H9 (cell line): ENCODE measurements at regions not wholly inside any gene's neighbourhood (a gene's known extent, or its start where the extent isn't known, plus 50 kb on each side); places are given as distances from the start of the nearest gene placed in this dataset.

Source experiments
- DNase-seq: peaks from one replicate; pipeline ENCODE4 v3.0.0-alpha.2; 2017
- H2AFZ ChIP-seq: one replicate; pipeline ENCODE4 v1.6.1; 2013; ENCODE audit warnings: mild to moderate bottlenecking, low read length, control low read depth, moderate library complexity
- H2AK5ac ChIP-seq: 2 replicates; pipeline ENCODE4 v1.6.1; 2013; ENCODE audit warnings: low read length, control low read depth, mixed read lengths; ENCODE audit not compliant: insufficient read length
- H2BK120ac ChIP-seq: one replicate; pipeline ENCODE4 v1.6.1; 2013; ENCODE audit warnings: low read depth, mild to moderate bottlenecking, low read length, control low read depth, inconsistent platforms; ENCODE audit not compliant: poor library complexity, severe bottlenecking
- H2BK12ac ChIP-seq: 2 replicates; pipeline ENCODE4 v1.6.1; 2013; ENCODE audit warnings: low read length, control low read depth, mixed read lengths, low read depth; ENCODE audit not compliant: insufficient read length
- H2BK15ac ChIP-seq: 2 replicates; pipeline ENCODE4 v1.6.1; 2013; ENCODE audit warnings: low read depth, low read length, control low read depth
- H2BK20ac ChIP-seq: one replicate; pipeline ENCODE4 v1.6.1; 2013; ENCODE audit warnings: low read depth, mild to moderate bottlenecking, low read length, control low read depth, inconsistent platforms; ENCODE audit not compliant: poor library complexity, severe bottlenecking
- H2BK5ac ChIP-seq: 2 replicates; pipeline ENCODE4 v1.6.1; 2013; ENCODE audit warnings: low read length, control low read depth, mixed read lengths; ENCODE audit not compliant: insufficient read length
- H3K14ac ChIP-seq: 2 replicates; pipeline ENCODE4 v1.6.1; 2013; ENCODE audit warnings: low read length, control low read depth; ENCODE audit not compliant: insufficient read depth
- H3K18ac ChIP-seq: 2 replicates; pipeline ENCODE4 v1.6.1; 2013; ENCODE audit warnings: low read depth, mild to moderate bottlenecking, mixed read lengths, low read length, control low read depth; ENCODE audit not compliant: insufficient read length
- H3K23ac ChIP-seq: 2 replicates; pipeline ENCODE4 v1.6.1; 2013; ENCODE audit warnings: low read length, control low read depth, mixed read lengths, low read depth; ENCODE audit not compliant: insufficient read length
- H3K23me2 ChIP-seq: 2 replicates; pipeline ENCODE4 v1.6.1; 2013; ENCODE audit warnings: low read depth, mild to moderate bottlenecking, mixed read lengths, low read length, control low read depth; ENCODE audit not compliant: insufficient read length, poor library complexity, severe bottlenecking
- H3K27ac ChIP-seq: 2 replicates; pipeline ENCODE4 v1.5.1; 2013; ENCODE audit warnings: low read length, control low read depth, mixed read lengths, low read depth; ENCODE audit not compliant: insufficient read length
- H3K27me3 ChIP-seq: 2 replicates; pipeline ENCODE4 v1.6.1; 2013; ENCODE audit warnings: low read length, control low read depth, inconsistent platforms; ENCODE audit not compliant: insufficient read depth
- H3K4ac ChIP-seq: 2 replicates; pipeline ENCODE4 v1.6.1; 2013; ENCODE audit warnings: low read depth, mild to moderate bottlenecking, control low read depth, inconsistent platforms, low read length, moderate library complexity
- H3K4me1 ChIP-seq: 2 replicates; pipeline ENCODE4 v1.6.1; 2013; ENCODE audit warnings: low read length, control low read depth, inconsistent platforms; ENCODE audit not compliant: insufficient read depth
- H3K4me2 ChIP-seq: 2 replicates; pipeline ENCODE4 v1.6.1; 2013; ENCODE audit warnings: low read length, control low read depth, mixed read lengths; ENCODE audit not compliant: insufficient read length, insufficient read depth
- H3K56ac ChIP-seq: 2 replicates; pipeline ENCODE4 v1.6.1; 2013; ENCODE audit warnings: low read depth, mild to moderate bottlenecking, mixed read lengths, low read length, control low read depth; ENCODE audit not compliant: insufficient read length
- H3K79me1 ChIP-seq: 2 replicates; pipeline ENCODE4 v1.6.1; 2013; ENCODE audit warnings: low read depth, mild to moderate bottlenecking, moderate library complexity, low read length, control low read depth, inconsistent platforms; ENCODE audit not compliant: insufficient read depth, poor library complexity, severe bottlenecking
- H3K79me2 ChIP-seq: 2 replicates; pipeline ENCODE4 v1.6.1; 2013; ENCODE audit warnings: low read length, control low read depth, inconsistent platforms; ENCODE audit not compliant: insufficient read depth
- H3K9ac ChIP-seq: 2 replicates; pipeline ENCODE4 v1.6.1; 2013; ENCODE audit warnings: low read length, control low read depth, mixed read lengths; ENCODE audit not compliant: insufficient read length; ENCODE audit errors: extremely low read depth
- H3K9me3 ChIP-seq: one replicate; pipeline ENCODE4 v1.6.1; 2013; ENCODE audit warnings: low read depth, low read length, inconsistent platforms; ENCODE audit not compliant: control insufficient read depth
- H3T11ph ChIP-seq: one replicate; pipeline ENCODE4 v1.6.1; 2013; ENCODE audit warnings: mild to moderate bottlenecking, low read length, control low read depth, inconsistent platforms
- H4K20me1 ChIP-seq: one replicate; pipeline ENCODE4 v1.6.1; 2013; ENCODE audit not compliant: control insufficient read depth, insufficient read length, insufficient read depth
- H4K5ac ChIP-seq: 2 replicates; pipeline ENCODE4 v1.6.1; 2013; ENCODE audit warnings: low read depth, mild to moderate bottlenecking, mixed read lengths, low read length, control low read depth; ENCODE audit not compliant: insufficient read length
- H4K8ac ChIP-seq: replicated peaks from 2 replicates; pipeline ENCODE4 v1.6.1; 2013; ENCODE audit warnings: low read length, control low read depth, mixed read lengths, low read depth; ENCODE audit not compliant: insufficient read length
- H4K91ac ChIP-seq: 2 replicates; pipeline ENCODE4 v1.6.1; 2013; ENCODE audit warnings: low read depth, mild to moderate bottlenecking, moderate library complexity, mixed read lengths, low read length, control low read depth; ENCODE audit not compliant: insufficient read length
- H3K27ac Mint-ChIP-seq, 3 experiments: 2 replicates in 2 of 3; 3 replicates in 1 of 3; pipeline ENCODE4 v1.8.0; 2020 to 2021; ENCODE audit warnings: mixed read lengths in 3 of 3, mild to moderate bottlenecking in 1 of 3, moderate library complexity in 1 of 3
- H3K27me3 Mint-ChIP-seq: 2 replicates; pipeline ENCODE4 v1.8.0; 2021; ENCODE audit warnings: low read depth, mild to moderate bottlenecking, moderate library complexity, mixed read lengths
- H3K36me3 Mint-ChIP-seq, 3 experiments: 2 replicates in 2 of 3; 3 replicates in 1 of 3; pipeline ENCODE4 v1.8.0; 2020 to 2021; ENCODE audit warnings: low read depth in 3 of 3, mixed read lengths in 3 of 3; ENCODE audit not compliant: insufficient read depth in 1 of 3
- H3K4me1 Mint-ChIP-seq, 2 experiments: 2 replicates each; pipeline ENCODE4 v1.8.0; 2020; ENCODE audit warnings: mixed read lengths in 2 of 2
- H3K4me3 Mint-ChIP-seq, 2 experiments: 2 replicates in 1 of 2; 3 replicates in 1 of 2; pipeline ENCODE4 v1.8.0; 2020 to 2021; ENCODE audit warnings: mild to moderate bottlenecking in 2 of 2, mixed read lengths in 2 of 2, moderate library complexity in 1 of 2
- H3K9me3 Mint-ChIP-seq, 2 experiments: 2 replicates in 1 of 2; 3 replicates in 1 of 2; pipeline ENCODE4 v1.8.0; 2020; ENCODE audit warnings: mild to moderate bottlenecking in 2 of 2, mixed read lengths in 2 of 2, moderate library complexity in 1 of 2
- WGBS: extraction: QIAGEN DNeasy Blood & Tissue Kit; methylation state at CpG from one replicate; pipeline ENCODE4 v1.1.7; 2013; ENCODE audit warnings: missing lambda C conversion rate, low lambda C conversion rate, mixed read lengths; ENCODE audit not compliant: insufficient read length; ENCODE audit errors: extremely low coverage; 5-methylcytosine and 5-hydroxymethylcytosine counted together
- TF ChIP-seq, protein P1 (sequence below): fragments of 200-600 bp; sonication (generic); conservative IDR thresholded peaks from 3 replicates; pipeline ENCODE4 v1.8.0; 2021; ENCODE audit warnings: antibody characterized with exemption, mild to moderate bottlenecking

- no peak overlapping the region for H3K18ac ChIP-seq
- no peaks in the 10 kb centered on the region for H3K23me2 ChIP-seq
- no peak overlapping the region for H2AFZ ChIP-seq
- H3K27ac Mint-ChIP-seq: no peak overlapping the region
- H3K4me2 ChIP-seq: no peak overlapping the region
- no peak overlapping the region for H4K5ac ChIP-seq
- no peak overlapping the region for H3K4ac ChIP-seq
- no peak overlapping the region for H2AK5ac ChIP-seq
- H3K79me1 ChIP-seq: no peaks in the 10 kb centered on the region
- H3K4me1 Mint-ChIP-seq: peaks cover 8 to 10% of the 10 kb centered on the region in 2 experiments
- H4K20me1 ChIP-seq: no peaks in the 10 kb centered on the region
- no peak overlapping the region for H2BK15ac ChIP-seq
- no peak overlapping the region for H3K14ac ChIP-seq
- no peak overlapping the region for H3K27ac ChIP-seq
- no peak overlapping the region for H3T11ph ChIP-seq
- H2BK20ac ChIP-seq: no peak overlapping the region
- no peak overlapping the region for H4K91ac ChIP-seq
- no CpG with 5 or more reads among the region's 1 CpG for WGBS
- H3K79me2 ChIP-seq: no peaks in the 10 kb centered on the region
- no peaks in the 10 kb centered on the region; the same call in 1 of the 2 replicates for H3K4me1 ChIP-seq
- H3K27me3 ChIP-seq: no peaks in the 10 kb centered on the region
- no peak overlapping the region for H3K23ac ChIP-seq
- no peak overlapping the region for H2BK12ac ChIP-seq
- no peak overlapping the region for H4K8ac ChIP-seq
- H3K56ac ChIP-seq: no peak overlapping the region
- no peak overlapping the region for H2BK120ac ChIP-seq
- no peak overlapping the region for H3K4me3 Mint-ChIP-seq
- H3K9me3 ChIP-seq: no peaks in the 10 kb centered on the region
- H3K9ac ChIP-seq: no peak overlapping the region
- TF ChIP-seq, protein P1, sequence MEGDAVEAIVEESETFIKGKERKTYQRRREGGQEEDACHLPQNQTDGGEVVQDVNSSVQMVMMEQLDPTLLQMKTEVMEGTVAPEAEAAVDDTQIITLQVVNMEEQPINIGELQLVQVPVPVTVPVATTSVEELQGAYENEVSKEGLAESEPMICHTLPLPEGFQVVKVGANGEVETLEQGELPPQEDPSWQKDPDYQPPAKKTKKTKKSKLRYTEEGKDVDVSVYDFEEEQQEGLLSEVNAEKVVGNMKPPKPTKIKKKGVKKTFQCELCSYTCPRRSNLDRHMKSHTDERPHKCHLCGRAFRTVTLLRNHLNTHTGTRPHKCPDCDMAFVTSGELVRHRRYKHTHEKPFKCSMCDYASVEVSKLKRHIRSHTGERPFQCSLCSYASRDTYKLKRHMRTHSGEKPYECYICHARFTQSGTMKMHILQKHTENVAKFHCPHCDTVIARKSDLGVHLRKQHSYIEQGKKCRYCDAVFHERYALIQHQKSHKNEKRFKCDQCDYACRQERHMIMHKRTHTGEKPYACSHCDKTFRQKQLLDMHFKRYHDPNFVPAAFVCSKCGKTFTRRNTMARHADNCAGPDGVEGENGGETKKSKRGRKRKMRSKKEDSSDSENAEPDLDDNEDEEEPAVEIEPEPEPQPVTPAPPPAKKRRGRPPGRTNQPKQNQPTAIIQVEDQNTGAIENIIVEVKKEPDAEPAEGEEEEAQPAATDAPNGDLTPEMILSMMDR: no peak
- H3K36me3 Mint-ChIP-seq: no peaks in the 10 kb centered on the region
- H2BK5ac ChIP-seq: no peak overlapping the region
- H3K27me3 Mint-ChIP-seq: no peaks in the 10 kb centered on the region
- H3K9me3 Mint-ChIP-seq: no peaks in the 10 kb centered on the region; a peak in 1 of 5 replicates
- no peak for DNase-seq
Measured at GRCh38 chr5:58248221-58248620, 211.7 kb downstream of the PLK2 start.
